HepG2 (cell line): ENCODE measurements at regions not wholly inside any gene's neighbourhood (a gene's known extent, or its start where the extent isn't known, plus 50 kb on each side); places are given as distances from the start of the nearest gene placed in this dataset.

Experiments used
- CEBPG ChIP-seq: IDR thresholded peaks from 2 replicates; pipeline ENCODE4 v1.6.1; 2016
- DPF2 ChIP-seq: sonication (generic); formaldehyde crosslinking; IDR thresholded peaks from 2 replicates; pipeline ENCODE4 v1.4.0; 2020; ENCODE audit warnings: mild to moderate bottlenecking, low read depth, missing genetic modification reagents, borderline replicate concordance
- FLYWCH1 ChIP-seq: sonication (generic); formaldehyde crosslinking; IDR thresholded peaks from 2 replicates; pipeline ENCODE4 v1.8.1; 2023; ENCODE audit warnings: mild to moderate bottlenecking, missing genetic modification reagents
- MEIS1 ChIP-seq: sonication (generic); formaldehyde crosslinking; IDR thresholded peaks from 2 replicates; pipeline ENCODE4 v1.9.0; 2021; ENCODE audit warnings: mild to moderate bottlenecking, missing genetic modification reagents, moderate library complexity, borderline replicate concordance
- NFYB ChIP-seq: sonication (generic); formaldehyde crosslinking; IDR thresholded peaks from 2 replicates; pipeline ENCODE4 v1.4.0; 2020; ENCODE audit warnings: missing genetic modification reagents
- PAWR ChIP-seq: sonication (generic); formaldehyde crosslinking; IDR thresholded peaks from 2 replicates; pipeline ENCODE4 v1.4.0; 2020; ENCODE audit warnings: missing genetic modification reagents, mild to moderate bottlenecking, borderline replicate concordance
- POGZ ChIP-seq: sonication (generic); formaldehyde crosslinking; IDR thresholded peaks from 2 replicates; pipeline ENCODE4 v1.4.0; 2020; ENCODE audit warnings: mild to moderate bottlenecking, missing genetic modification reagents
- POLR2A ChIP-seq, 2 experiments: IDR thresholded peaks; 2 replicates each; pipeline ENCODE4 v1.6.1; 2011; ENCODE audit warnings: low read depth in 2 of 2, low read length in 2 of 2, mild to moderate bottlenecking in 1 of 2, moderate library complexity in 1 of 2; ENCODE audit not compliant: insufficient read depth in 1 of 2
- PTBP1 ChIP-seq: fragments of 200-400 bp; formaldehyde crosslinking; IDR thresholded peaks from 2 replicates; pipeline ENCODE4 v1.6.1; 2018; ENCODE audit warnings: low read length, low read depth; ENCODE audit not compliant: poor library complexity, severe bottlenecking
- REST ChIP-seq, 2 experiments: IDR thresholded peaks; 2 replicates each; pipeline ENCODE4 v1.6.1; 2011 to 2012; ENCODE audit warnings: low read length in 2 of 2, borderline replicate concordance in 1 of 2, low read depth in 1 of 2, mild to moderate bottlenecking in 1 of 2, moderate library complexity in 1 of 2
- RFX1 ChIP-seq: fragments of 450-650 bp; IDR thresholded peaks from 2 replicates; pipeline ENCODE4 v1.6.1; 2017
- SMARCE1 ChIP-seq: fragments of 450-650 bp; IDR thresholded peaks from 2 replicates; pipeline ENCODE4 v1.6.1; 2017; ENCODE audit warnings: borderline replicate concordance
- SOX5 ChIP-seq: IDR thresholded peaks from 2 replicates; pipeline ENCODE4 v1.6.1; 2016; ENCODE audit warnings: borderline replicate concordance
- U2AF1 ChIP-seq: fragments of 200-400 bp; formaldehyde crosslinking; optimal IDR thresholded peaks from 2 replicates; pipeline ENCODE3; 2017; ENCODE audit warnings: mild to moderate bottlenecking, low read depth, low read length
- ZBTB38 ChIP-seq: sonication (generic); formaldehyde crosslinking; IDR thresholded peaks from 2 replicates; pipeline ENCODE4 v1.5.1; 2020; ENCODE audit warnings: mild to moderate bottlenecking, missing genetic modification reagents
- ZFP90 ChIP-seq: sonication (generic); formaldehyde crosslinking; IDR thresholded peaks from 2 replicates; pipeline ENCODE4 v1.8.0; 2022; ENCODE audit warnings: missing genetic modification reagents, mild to moderate bottlenecking, inconsistent platforms, borderline replicate concordance
- ZNF281 ChIP-seq: sonication (generic); formaldehyde crosslinking; IDR thresholded peaks from 2 replicates; pipeline ENCODE4 v1.4.0; 2020; ENCODE audit warnings: missing genetic modification reagents, borderline replicate concordance
- ZNF34 ChIP-seq: sonication (generic); formaldehyde crosslinking; IDR thresholded peaks from 2 replicates; pipeline ENCODE4 v1.4.0; 2020; ENCODE audit warnings: mild to moderate bottlenecking, missing genetic modification reagents, borderline replicate concordance
- ZNF441 ChIP-seq: sonication (generic); formaldehyde crosslinking; IDR thresholded peaks from 2 replicates; pipeline ENCODE4 v1.7.0; 2021; ENCODE audit warnings: missing genetic modification reagents, borderline replicate concordance
- ZNF660 ChIP-seq: sonication (generic); formaldehyde crosslinking; IDR thresholded peaks from 2 replicates; pipeline ENCODE4 v1.5.1; 2020; ENCODE audit warnings: mild to moderate bottlenecking, low read depth, missing genetic modification reagents, borderline replicate concordance
- ZSCAN30 ChIP-seq: sonication (generic); formaldehyde crosslinking; IDR thresholded peaks from 2 replicates; pipeline ENCODE4 v1.5.0; 2020; ENCODE audit warnings: mild to moderate bottlenecking, missing genetic modification reagents
- ZZZ3 ChIP-seq: sonication (generic); formaldehyde crosslinking; IDR thresholded peaks from 2 replicates; pipeline ENCODE4 v1.4.0; 2020; ENCODE audit warnings: missing genetic modification reagents, mild to moderate bottlenecking, borderline replicate concordance
- TF ChIP-seq, protein P1 (sequence below): IDR thresholded peaks from 2 replicates; pipeline ENCODE4 v1.6.1; 2016; ENCODE audit warnings: missing compliant biosample characterization, missing genetic modification reagents, borderline replicate concordance

- no peak for TF ChIP-seq ZSCAN30
- no peak for TF ChIP-seq FLYWCH1 (CRISPR knock-in tag)
- no peak for TF ChIP-seq NFYB
- TF ChIP-seq POLR2A (IDR thresholded peaks at IDR 0.05; ENCODE audit: insufficient read depth in 1 of 2, low read depth in 2 of 2, low read length in 2 of 2), result 0 out of 4 replicates have a peak, but pooled peaks of 1 of the 2 experiments have one; percentile 20
- no peak; the same call in 1 of the 2 replicates for TF ChIP-seq DPF2 (CRISPR knock-in tag)
- TF ChIP-seq PAWR (CRISPR knock-in tag), result no peak
- TF ChIP-seq PTBP1, result no peak
- TF ChIP-seq ZZZ3 (CRISPR knock-in tag), result no peak
- TF ChIP-seq SOX5 (CRISPR knock-in tag), result peak; percentile 85
- peak; percentile 81 for TF ChIP-seq CEBPG (CRISPR knock-in tag)
- no peak for TF ChIP-seq SMARCE1
- no peak for TF ChIP-seq MEIS1
- TF ChIP-seq, protein P1, sequence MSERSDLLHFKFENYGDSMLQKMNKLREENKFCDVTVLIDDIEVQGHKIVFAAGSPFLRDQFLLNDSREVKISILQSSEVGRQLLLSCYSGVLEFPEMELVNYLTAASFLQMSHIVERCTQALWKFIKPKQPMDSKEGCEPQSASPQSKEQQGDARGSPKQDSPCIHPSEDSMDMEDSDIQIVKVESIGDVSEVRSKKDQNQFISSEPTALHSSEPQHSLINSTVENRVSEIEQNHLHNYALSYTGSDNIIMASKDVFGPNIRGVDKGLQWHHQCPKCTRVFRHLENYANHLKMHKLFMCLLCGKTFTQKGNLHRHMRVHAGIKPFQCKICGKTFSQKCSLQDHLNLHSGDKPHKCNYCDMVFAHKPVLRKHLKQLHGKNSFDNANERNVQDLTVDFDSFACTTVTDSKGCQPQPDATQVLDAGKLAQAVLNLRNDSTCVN, result no peak
- TF ChIP-seq REST (IDR thresholded peaks at IDR 0.05; ENCODE audit: borderline replicate concordance in 1 of 2, low read depth in 1 of 2, low read length in 2 of 2), result peak in 1 of 2 experiments; percentile 62; a peak in 2 of 4 replicates
- TF ChIP-seq ZNF441 (CRISPR knock-in tag), result no peak
- peak; percentile 66 for TF ChIP-seq POGZ
- TF ChIP-seq ZNF660 (CRISPR knock-in tag), result no peak
- no peak for TF ChIP-seq U2AF1
- TF ChIP-seq RFX1, result no peak
- TF ChIP-seq ZNF34 (CRISPR knock-in tag), result no peak
- TF ChIP-seq ZNF281 (CRISPR knock-in tag), result peak; percentile 83; the same call in 1 of the 2 replicates
- TF ChIP-seq ZFP90 (CRISPR knock-in tag), result no peak
- peak; percentile 29; the same call in 1 of the 2 replicates for TF ChIP-seq ZBTB38 (CRISPR knock-in tag)
These were observed 105.0 kb upstream of the KLF6 start (continued) for GRCh38 chr10:3889961-3890522.
